Stimulated activated CD4-positive, alpha-beta T cell treated with anti-CD3 and anti-CD28 coated beads, Interleukin-4, amount 100 ng/mL, for 24 hours (primary cell): ENCODE measurements at regions not wholly inside any gene's neighbourhood (a gene's known extent, or its start where the extent isn't known, plus 50 kb on each side); places are given as distances from the start of the nearest gene placed in this dataset.

Experiments used
- DNase-seq: peaks from one replicate; pipeline ENCODE4 v3.0.0-alpha.2; 2020

DNA sequence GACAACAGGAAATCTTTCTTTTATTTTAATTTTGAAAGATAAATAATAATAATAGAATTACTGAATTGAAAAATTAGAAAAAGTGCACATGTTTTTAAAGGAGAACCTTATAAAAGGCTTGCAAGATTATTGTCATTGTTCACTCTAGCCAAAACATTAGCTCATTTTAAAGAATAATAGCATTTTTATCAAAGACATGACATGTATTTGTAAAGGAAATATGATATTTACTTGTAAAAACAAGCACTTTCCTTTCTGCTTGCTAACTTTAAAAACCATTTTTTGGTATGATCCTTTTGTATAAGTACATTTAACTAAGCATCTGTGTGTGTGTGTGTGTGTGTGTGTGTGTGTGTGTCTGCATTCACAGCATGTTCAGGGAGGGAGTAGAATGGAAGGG is 156.3 kb upstream of the C1orf87 start:
- no peak for DNase-seq

DNA sequence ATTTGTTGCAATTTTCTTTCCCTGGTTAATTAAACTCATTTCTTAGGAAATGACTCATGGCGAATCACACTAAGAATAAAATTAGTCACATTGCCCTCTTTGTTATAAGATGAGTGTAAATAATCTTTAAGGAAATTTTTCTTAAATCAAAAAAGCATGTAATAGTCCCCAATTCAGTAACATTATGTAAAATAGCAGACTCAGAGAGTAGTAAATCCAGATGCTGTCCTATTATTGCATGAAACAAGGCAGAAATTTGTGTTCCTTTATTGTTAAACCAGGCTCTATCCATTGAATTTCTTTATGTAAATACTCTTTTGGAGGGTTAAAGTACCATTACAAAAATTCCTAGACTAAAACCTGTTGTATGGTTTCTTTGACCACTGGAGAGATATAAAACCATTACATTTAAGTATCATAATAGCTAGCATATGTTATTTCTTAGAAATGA is 154.5 kb upstream of the C1orf87 start:
- DNase-seq, result no peak

DNA sequence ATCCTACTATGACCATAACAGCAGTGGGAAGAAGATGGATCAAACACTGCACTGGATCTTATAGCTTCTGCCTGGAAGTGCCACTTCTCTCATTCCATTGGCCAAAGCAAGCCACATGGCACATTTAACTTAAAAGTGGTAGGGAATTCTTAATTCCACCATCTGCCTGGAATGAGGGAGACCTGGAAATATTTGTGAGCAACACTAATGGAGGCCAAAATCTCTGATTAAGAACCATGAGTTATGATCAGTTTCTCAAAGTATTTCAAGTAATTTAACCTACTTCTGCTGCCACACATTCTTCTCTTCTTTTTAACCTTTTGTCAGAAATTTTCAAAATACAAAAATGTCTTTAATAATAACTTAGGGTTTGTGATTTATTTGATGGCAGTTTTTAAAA is 154.0 kb upstream of the C1orf87 start:
- no peak for DNase-seq

DNA sequence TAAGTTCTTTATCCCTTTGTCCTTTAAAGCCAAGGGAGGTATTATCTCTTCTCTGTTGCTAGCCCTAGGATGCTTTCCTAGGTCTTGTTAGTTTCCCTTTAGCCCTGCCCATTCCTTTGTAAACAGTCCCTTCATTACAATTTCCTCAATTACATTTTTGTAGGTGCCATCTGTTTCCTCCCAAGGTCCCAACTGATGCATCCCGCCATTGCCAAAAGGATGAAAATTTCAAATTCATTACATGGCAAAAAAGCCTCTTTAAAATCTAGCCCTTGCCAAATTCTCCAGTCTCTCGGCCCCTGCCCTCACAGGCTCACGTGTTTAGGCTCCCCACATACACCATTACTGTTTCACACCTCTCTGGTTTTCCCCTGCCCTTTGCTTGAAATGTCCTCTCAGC is 151.9 kb upstream of the C1orf87 start:
- DNase-seq, result no peak

DNA sequence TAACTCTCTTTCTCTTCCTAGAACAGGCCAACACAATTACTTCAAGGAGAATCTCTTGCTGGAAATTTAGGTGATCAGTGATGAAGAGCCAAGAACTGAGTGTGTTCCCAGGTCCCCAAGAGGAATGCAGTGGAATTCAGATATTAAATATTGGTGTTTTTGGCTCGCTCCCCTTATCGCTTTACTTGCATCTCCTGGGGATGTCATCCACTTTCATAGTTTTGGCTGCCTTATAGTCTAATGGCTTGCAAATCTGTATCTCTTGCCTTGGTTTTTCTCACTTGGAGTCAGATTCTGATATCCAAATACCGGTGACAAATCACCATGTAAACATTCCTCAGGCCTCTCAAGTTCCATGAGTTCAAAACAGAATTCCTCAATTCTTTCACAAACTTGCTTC is 151.0 kb upstream of the C1orf87 start:
- DNase-seq, result no peak

DNA sequence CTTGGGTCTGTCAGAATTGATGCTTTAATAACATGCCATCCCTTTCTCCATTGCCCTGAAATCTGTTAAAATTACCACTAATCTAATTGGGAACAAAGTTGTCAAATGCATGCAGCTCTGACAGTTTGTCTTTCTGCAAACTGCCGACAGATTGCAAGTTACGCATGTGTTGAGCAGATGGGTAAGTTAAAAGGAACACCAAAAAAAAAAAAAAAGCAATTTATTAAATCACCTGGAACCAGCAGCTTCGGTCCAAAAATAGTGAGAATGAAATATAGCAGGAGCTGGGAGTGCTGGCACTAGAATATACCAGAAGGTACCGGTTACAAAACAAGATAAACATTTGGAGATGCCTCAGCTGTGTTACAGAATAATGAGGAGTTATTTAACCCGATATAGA is 149.6 kb upstream of the C1orf87 start:
- no peak for DNase-seq

DNA sequence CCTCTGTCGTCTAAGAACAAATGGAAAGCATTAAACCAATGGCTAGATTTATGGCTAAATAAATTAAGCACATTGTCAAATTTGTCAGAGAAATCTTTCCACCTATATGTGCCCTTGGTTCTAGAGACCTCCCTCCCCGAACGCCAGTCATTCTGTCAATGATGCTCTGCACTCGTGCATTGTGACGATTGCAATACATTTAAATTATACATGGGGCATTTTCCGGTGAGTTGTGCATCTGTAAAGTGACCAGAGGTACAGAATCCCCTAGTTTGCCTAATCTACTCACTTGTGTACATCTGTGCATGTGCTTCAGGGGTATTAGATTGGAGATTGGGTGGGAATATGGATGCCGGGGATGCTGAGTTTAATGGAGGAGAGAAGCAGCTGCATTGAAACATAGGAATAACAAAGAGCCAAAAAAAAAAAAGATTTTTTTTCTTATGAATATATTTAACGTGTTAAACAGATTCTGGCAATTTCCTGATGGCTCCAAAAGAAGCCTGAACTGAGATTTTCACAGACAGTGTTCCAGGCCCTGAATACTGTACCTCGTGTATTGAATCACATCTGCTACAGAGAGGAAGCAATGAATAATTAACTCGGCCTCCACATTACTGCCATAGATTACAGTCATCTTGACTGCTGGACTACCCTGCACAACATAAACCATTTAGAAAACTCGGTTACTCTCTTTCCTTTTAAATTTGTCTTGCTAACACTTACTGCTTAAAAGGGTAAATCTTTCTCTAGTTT is 149.0 kb upstream of the C1orf87 start:
- no peak for DNase-seq

DNA sequence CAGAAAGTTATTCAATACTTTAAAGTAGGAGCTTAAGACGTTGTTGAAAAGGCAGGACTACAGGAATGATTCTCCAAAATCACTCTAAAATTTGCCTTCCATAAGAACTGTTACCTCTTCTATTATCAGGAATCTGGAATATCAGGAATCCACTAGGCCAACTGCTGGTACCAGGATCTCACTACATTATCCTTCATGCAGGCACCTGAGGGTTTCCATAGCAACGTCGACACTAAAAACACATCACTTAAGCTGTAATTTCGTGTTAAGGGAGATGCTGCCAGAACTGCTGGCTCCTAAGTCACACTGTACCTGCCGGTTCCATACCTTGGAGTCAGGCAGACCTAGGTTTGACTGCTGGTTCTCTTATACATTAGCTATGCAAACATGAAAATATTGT is 139.7 kb upstream of the C1orf87 start:
- no peak for DNase-seq

DNA sequence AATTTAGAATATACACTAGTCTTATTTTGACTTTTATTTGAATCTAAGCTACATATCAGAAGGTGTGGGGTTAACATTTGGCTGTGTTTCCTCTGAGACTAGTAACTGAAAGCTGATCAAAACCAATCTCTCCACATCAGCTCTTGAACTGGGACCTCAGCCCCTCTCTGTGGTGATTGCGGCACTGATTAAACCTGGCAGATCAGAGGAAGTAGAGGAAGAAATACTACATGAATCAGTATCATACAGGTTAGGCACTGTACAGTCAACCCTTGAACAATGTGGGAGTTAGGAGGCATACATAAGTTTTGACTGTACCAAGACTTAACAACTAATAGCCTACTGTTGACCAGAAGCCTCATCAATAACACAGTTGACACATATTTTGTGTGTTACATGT is 122.5 kb upstream of the C1orf87 start:
- DNase-seq, result no peak

DNA sequence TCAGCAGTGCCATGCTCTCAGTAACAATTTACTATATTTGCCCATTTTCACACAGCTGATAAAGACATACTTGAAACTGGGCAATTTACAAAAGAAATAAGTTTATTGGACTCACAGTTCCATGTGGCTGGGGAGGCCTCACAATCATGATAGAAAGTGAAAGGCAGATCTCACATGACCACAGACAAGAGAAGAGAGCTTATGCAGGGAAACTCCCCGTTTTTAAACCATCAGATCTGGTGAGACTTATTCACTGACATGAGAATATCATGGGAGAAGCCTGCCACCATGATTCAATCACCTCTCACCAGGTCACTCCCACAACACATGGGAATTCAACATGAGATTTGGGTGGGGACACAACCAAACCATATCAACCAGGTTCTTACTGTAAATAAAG is 112.1 kb upstream of the C1orf87 start:
- no peak for DNase-seq

DNA sequence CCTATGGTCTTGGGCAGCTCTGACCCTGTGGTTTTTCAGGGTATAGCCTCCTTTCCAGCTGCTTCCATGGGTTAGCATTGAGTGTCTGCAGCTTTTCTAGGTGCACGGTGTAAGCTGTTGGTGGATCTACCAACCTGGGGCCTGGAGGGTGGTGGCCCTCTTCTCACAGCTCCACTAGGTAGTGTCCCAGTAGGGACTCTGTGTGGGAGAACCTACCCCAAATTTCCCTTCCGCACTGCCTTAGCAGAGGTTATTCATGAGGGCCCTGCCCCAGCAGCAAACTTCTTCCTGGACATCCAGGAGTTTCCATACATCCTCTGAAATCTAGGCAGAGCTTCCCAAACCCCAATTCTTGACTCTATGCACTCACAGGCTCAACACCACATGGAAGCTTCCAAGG is 111.0 kb upstream of the C1orf87 start:
- no peak for DNase-seq

DNA sequence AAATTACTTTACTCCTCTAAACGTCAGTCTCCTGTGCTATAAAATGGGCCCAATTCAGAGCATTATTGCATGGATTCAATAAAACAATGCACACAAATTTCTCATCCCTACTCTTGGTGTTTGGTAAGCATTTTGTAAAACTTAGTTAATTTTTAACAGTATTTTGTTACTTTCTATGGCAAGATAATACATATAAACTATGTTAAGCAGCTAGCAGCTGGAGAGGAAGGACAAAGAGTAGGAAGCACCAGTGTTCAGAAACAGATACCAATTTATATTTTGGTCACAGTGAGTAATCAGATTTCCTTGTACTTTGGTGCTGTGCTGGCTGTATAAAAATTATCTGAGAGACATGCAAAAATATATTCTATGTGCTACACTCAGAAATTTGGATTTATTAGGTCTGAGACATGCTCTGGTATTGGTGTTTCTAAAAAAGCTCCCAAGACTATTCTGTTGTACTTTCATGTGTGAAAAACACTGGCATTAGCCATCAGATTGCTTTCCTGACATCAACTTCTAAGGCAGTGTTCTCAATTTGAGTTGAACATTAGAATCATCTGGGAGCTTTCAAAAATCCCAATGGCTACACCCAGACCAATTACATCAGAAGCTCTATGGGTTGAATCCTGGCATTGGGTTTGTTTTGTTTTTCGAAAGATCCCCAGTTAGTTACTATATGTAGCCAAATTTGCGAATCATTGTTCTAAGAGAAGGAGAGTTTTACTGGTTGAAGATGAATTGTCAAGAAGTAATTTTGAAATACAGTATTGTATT is 100.3 kb upstream of the C1orf87 start:
- DNase-seq, result no peak

DNA sequence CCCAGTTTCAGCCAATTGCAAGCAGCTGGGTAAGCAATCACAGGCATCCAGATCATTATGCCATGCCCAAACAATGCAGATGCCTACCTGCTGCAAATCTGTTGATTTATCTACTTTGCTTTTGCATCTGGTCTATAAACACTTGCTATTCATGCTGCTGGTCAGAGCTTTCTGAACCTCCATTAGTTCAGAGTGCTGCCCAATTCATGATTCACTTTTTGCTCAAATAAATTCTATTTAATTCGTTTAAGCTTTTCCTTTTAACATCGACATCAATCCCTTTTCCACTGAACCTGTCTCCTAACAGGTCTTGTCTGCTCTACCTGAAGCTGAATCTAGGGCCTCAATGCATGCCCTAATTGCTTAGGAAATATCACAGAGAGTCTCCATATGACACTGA is 99.4 kb upstream of the C1orf87 start:
- DNase-seq, result no peak

DNA sequence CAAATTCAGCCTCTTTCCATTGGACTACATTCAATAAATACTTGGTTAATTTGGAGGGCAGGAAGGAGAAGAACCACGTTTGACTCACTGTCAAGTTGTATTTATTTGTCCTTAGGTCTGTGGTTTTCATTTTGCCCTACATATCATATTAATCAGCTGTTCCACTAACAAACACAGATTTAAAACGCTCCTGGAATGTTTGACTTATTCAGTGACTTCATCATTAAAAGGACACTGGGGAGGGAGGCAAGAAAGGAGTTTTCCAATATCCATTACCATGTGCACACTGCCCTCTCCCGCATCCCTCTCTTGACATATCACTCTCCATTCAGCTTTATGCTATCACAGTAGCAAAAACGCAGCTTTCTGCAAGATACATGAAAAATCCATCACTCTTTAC is 98.2 kb upstream of the C1orf87 start:
- no peak for DNase-seq

DNA sequence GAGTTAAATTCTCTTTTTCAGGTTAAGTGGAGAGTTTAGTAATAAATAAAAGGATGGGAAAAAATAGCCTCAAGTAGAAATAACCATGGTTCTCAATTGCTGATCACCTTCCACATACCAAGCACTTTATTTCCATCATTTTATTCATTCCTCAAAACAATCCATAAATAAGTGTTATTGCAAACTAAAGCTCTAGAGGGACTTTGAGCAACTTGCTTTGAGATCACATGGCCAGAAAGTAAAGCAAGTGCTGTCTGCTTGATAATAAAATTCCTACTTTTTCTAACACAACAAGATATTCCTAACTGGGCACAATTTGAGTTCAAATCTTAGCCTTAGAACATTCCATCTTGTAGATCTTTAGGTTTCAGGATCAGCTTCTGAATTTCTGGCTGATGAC is 97.1 kb upstream of the C1orf87 start:
- no peak for DNase-seq

DNA sequence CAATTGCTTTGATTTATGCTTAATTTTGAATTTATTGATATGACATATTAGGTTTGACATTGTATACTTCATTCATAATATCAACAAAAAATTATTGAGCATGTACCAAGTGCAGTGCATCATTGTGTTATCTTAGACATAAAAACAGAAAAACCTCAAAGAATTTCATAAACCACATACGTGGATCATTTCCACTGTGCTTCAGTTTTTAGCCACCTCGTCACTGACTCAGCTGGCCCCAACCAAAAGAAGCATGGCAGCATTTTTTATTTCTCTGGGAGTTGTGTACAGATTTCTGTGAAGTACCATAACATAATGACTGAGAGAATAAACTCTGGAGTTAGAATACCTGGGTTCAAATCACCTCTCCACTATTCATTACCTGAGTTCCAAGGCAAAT is 95.6 kb upstream of the C1orf87 start:
- no peak for DNase-seq

DNA sequence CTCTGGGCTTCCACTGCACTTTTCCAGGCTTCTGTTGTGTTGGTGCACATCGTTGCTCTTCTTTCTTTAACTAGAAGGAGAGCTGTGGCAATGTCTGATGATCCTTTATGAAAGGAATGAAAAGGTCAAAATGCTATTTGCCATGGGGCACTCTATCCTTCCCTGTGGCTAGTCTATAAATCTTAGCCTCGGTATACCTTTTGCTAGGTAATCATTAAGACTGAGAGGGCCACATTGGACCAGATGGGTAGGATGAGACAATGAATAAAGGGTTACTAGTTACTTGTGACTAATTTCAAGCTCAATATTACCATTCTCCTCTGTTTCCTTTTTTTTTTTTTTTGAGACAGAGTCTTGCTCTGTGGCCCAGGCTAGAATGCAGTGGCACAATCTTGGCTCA is 89.4 kb upstream of the C1orf87 start:
- no peak for DNase-seq

DNA sequence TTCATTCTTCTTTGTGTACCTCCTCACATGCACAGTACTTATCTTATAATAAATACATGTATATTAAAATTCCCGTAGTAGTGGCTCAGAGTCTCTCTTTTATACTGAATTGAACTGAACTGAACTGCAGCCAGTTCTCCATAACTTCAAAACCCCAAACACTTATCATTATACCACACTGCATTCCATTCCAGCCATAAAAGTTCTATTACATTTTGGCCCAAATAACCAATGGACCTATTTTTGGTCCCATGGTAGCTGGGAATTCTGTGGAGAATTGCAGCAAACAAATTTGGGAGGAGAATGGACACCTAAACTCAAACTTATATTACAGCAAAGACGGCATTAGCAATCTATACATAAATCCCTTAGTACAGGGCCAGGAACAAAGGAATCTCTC is 86.6 kb upstream of the C1orf87 start:
- DNase-seq, result no peak

DNA sequence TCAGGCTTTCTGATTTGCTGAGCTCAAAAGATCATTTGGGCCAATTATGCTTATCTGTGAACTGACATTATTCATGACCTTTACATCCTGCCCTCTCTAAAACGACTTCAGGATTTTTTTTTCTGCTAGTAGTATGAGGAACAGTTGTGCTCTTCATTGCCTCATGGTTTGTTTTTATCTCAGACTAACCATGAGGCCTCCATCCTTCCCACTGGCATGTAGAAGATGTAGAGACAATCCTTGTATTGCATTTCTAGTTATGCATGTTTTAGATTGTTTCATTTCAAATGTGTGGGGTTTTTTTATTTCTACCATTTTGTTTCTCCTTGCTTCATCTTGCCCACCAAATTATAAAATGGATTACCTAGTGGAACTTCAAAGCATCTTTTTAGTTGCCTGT is 82.8 kb upstream of the C1orf87 start:
- DNase-seq, result no peak

DNA sequence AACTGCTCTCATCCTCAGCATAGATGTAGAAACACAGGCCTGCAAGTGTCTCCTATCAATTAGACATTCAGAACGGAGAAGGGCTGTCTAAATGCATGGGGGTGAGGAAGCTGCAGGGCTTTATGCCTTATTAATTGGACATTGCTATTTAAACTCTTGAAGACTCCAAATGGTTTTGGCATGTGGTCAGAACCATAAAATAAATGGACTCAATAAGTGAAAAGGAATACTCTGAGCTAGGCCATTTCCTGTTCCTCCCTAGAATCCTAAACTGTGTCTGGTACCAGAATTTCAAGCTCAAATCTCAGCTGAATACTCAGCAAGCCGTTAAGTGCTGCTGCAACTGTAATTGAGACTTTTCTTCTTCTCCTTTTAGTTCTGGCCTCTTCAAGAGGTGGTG is 80.4 kb upstream of the C1orf87 start:
- no peak for DNase-seq

DNA sequence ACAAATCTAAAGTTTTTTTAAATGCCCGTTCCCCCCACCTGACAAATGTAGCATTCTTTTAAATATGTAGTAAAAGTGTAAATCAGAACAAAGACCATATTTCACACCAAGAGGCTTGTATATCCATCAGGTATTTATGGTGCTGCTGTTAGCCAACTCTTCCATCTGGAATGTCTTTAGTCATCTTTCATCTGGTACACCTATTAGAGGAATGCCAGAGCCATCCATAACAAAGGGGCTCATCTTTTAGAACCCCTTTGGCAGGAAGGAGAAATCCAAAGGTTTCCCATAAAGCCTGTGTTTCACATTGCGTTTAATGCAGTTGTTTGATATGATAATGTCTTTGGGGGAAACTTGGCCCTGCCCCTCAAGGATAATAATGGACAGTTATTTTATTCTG is 79.3 kb upstream of the C1orf87 start:
- no peak for DNase-seq

DNA sequence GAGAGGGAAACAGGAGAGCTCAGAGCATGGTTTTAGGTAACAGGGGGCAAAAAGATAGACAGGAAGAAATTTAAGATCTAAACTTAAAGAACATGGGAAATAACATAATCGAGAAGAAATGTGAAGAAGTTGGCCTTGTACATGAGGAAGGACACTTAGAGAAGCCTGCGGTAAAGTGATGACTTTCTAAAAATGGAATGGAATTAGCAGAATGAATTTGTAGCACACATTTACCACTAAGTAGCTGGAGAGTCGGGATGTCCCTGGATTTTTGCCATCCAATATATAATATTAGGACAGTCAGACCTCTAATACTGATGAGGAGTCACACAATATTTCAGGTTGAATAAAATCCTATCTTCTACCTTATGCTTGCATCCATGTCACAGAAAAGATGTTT is 77.7 kb upstream of the C1orf87 start:
- DNase-seq, result no peak

DNA sequence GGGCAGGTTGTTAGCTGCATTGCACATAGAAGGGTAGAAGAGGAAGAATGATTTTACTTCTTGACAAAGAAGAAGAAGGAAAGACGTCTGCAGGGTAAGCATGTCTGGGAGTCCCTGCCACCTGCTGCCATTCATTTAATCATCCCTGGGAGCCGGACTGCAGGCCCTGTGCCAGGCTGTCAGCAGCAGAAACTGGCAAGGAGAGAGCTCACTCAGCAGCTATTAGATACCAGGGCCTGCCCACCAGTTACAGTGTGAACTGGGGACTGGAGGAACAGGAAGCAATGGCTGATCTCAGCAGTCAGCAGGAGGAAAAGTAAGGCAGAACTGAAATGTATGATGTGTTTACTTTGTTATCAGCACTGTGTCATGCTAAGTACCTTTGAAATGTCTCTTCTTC is 75.7 kb upstream of the C1orf87 start:
- DNase-seq, result no peak

DNA sequence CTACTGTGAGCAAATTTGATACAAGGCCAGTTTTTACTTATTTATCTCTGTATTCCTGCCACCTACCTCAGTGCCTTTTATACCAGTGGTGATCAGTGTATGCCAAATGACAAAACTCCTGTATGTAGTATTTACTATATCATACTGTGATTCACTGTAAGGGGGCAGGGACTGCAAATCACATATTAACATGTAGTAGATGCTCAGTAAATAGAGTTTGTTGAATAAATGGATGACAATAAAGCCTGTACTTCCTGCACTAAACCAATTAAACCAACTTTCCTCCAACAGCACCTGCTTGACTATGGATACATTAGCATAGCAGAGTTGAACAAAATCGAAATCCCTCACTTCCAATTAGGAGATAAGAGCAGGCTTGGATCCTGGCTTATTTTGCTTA is 73.3 kb upstream of the C1orf87 start:
- DNase-seq, result no peak

DNA sequence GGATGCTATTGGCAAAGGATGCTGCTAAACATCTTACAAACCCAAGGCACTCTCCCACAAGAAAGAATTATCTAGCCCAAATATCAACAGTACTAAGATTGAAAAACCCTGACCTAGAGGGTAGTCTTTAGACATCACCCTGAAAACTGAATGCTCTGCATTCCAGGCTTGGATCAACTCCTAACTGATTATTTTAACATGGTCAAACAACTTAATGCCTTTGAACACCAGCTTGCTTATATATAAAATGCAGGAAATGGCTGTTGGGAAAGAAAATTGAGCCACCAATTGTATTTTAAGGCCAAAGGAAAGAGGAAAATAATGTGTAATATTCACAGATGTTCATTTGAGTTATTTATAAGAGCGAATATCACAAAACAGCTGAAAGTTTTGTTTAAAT is 72.2 kb upstream of the C1orf87 start:
- DNase-seq, result no peak
